HEK293T (cell line): ENCODE measurements at regions not wholly inside any gene's neighbourhood (a gene's known extent, or its start where the extent isn't known, plus 50 kb on each side); places are given as distances from the start of the nearest gene placed in this dataset.

Source experiments
- ARNT ChIP-seq: fragments of 450-650 bp; IDR thresholded peaks from 2 replicates; pipeline ENCODE4 v1.6.1; 2017; ENCODE audit warnings: mild to moderate bottlenecking
- ELF4 ChIP-seq: fragments of 450-650 bp; IDR thresholded peaks from 2 replicates; pipeline ENCODE4 v1.6.1; 2017; ENCODE audit warnings: antibody characterized with exemption
- FOXA1 ChIP-seq: fragments of 450-650 bp; IDR thresholded peaks from 2 replicates; pipeline ENCODE4 v1.6.1; 2016; ENCODE audit warnings: mild to moderate bottlenecking
- FOXK2 ChIP-seq: fragments of 450-650 bp; IDR thresholded peaks from 2 replicates; pipeline ENCODE4 v1.6.1; 2016; ENCODE audit warnings: mild to moderate bottlenecking
- FOXM1 ChIP-seq: fragments of 450-650 bp; IDR thresholded peaks from 2 replicates; pipeline ENCODE4 v1.6.1; 2017; ENCODE audit warnings: mild to moderate bottlenecking, borderline replicate concordance
- HDGF ChIP-seq: fragments of 450-650 bp; IDR thresholded peaks from 2 replicates; pipeline ENCODE4 v1.6.1; 2017; ENCODE audit warnings: antibody characterized with exemption, borderline replicate concordance
- LEF1 ChIP-seq: fragments of 450-650 bp; IDR thresholded peaks from 2 replicates; pipeline ENCODE4 v1.6.1; 2017; ENCODE audit warnings: mild to moderate bottlenecking, borderline replicate concordance
- SP1 ChIP-seq: fragments of 450-650 bp; IDR thresholded peaks from 2 replicates; pipeline ENCODE4 v1.6.1; 2017
- TARDBP ChIP-seq: fragments of 450-650 bp; IDR thresholded peaks from 2 replicates; pipeline ENCODE4 v1.6.1; 2016
- ZNF384 ChIP-seq: fragments of 450-650 bp; IDR thresholded peaks from 2 replicates; pipeline ENCODE4 v1.6.1; 2016
- TF ChIP-seq, protein P1 (sequence below): fragments of 450-650 bp; IDR thresholded peaks from 2 replicates; pipeline ENCODE4 v1.6.1; 2016

GRCh38 chr21:16519644-16520043 lies 789.9 kb downstream of the USP25 start:
- TF ChIP-seq HDGF (no peak), ZNF384 (no peak), FOXA1 (no peak), ARNT (no peak), LEF1 (no peak), SP1 (no peak), FOXK2 (no peak), TARDBP (no peak), ELF4 (no peak), FOXM1 (no peak)
- TF ChIP-seq, protein P1, sequence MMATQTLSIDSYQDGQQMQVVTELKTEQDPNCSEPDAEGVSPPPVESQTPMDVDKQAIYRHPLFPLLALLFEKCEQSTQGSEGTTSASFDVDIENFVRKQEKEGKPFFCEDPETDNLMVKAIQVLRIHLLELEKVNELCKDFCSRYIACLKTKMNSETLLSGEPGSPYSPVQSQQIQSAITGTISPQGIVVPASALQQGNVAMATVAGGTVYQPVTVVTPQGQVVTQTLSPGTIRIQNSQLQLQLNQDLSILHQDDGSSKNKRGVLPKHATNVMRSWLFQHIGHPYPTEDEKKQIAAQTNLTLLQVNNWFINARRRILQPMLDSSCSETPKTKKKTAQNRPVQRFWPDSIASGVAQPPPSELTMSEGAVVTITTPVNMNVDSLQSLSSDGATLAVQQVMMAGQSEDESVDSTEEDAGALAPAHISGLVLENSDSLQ = no peak
